ENCODE measurements at regions not wholly inside any gene's neighbourhood (a gene's known extent, or its start where the extent isn't known, plus 50 kb on each side); places are given as distances from the start of the nearest gene placed in this dataset.

- intact Hi-C loops (cut with DNase I), result no loop called here
- DNase-seq (ENCODE audit: low spot score), result no peak
These were observed 53.6 kb upstream of the RANBP6 start for GRCh38 chr9:6068983-6069382.

DNA sequence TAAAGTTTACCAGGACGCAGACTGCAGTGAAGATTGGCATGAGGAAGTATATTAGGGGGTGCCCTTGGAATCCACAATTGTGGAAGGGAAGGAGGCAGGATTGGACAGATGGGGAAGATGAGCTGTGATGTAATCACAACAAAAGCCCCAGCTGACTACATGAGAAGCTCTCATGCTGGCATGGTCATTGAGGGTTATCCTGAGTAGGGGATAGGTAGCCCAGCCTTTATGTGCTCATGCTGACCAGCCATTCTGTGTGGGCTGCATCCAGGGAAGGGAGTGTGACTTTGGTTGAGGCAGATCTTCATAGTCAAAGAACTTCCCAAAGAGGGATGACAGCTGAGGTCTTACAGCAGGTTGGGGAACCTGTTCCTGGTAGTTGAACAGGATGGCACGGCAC is 52.0 kb upstream of the RANBP6 start:
- no peak for DNase-seq (ENCODE audit: low spot score)
- intact Hi-C loops (cut with DNase I), result no loop called here
